ENCODE measurements at regions not wholly inside any gene's neighbourhood (a gene's known extent, or its start where the extent isn't known, plus 50 kb on each side); places are given as distances from the start of the nearest gene placed in this dataset.
"Not testable (repeated sequence)": the region's sequence is repeated elsewhere in the genome, so short reads cannot be mapped to it uniquely, and the experiment has no call there.

DNA sequence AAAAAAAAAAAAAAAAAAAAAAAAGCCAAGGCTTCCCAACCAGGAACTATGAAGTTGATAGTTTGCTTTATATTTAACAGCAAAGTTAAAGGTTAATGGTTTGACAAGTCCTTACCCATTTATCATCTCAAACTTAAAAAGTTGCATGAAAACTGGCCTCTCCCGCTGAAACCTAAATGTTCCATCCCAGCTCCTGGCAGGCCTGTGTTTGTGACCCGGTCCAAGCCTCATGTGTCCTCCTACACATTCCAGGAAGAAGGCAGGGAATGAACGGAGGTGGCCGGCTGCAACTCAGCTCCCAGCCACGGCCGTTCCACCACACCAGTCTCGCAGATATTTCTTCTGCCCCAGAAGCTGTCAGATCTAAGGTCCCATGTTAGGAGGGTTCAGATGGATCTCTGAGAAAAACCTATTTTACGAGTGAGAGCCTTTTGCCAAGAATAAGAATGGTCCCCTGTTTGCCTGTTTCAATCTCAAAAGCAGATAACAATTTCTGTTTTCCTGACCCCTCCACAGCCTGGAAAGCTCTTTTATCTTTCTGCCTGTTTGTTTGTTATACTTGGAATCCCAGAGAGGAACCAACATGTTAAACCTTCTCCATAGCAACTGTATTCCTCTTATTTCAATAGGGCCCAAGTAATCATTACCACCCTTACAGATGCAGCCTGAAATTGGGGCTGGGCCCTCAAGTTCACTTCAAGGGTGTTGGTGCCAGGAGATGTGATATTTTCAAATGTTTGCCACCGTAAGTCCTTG, 56.5 kb downstream of the KCTD12 start:
- DNase-seq: no peak

DNA sequence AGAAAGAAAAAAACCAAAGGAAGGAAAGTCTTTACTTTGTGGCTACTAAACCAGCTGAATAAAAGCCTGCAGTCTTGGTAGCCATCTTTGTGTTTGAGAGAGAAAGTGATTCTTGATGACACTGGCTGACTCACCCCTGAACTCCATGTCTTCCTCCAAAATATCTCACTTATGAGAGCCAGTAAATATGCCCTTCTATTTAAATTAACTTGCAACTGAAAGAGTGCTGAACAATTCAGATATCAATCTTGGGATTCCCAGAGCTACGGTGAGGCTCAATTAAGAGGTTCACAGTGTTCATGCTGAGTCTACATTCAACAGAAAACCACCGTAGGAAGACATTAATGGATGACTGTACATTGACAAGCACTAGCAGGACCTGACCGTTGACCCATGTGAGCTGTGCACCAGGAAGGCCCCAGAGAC, 57.9 kb downstream of the KCTD12 start:
- DNase-seq: no peak

DNA sequence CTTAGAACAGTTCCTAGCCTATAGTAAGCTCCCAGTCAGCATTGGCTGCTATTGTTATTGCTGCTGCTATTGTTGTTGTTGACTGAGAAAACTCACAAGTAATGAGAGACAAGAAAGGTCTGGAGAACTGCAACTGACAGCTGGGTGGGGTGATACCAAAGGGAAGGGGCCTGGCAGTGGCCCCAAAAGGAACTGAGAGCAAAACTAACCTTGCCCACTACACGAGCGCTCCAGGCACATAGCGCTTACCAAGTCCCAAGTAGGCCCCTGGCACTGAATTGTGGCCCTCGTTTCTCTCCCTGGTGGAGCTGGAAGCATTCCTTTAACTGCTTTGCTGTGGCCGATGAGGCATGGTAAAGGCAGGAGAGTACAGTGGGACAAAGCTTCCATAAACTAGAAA, 59.7 kb downstream of the KCTD12 start:
- no peak for DNase-seq

DNA sequence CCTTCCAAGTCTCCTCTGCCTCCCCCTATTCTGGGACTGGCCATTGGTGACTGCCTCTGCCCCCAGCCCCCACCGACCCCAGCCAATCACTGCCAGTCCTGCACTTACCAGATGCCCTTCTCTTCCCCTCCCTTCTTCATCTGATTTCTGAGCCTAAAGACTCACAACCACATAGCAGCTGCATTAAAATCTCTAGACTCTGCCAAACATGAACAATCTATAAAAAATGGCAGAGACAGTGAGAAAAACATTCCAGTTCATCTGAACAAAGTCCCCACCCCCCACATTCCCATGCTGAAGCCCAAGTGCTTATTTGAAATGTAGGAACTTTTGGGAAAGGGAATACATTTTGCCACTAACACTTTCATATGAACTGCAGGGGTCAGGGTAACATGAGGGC, 60.8 kb downstream of the KCTD12 start:
- DNase-seq: no peak

DNA sequence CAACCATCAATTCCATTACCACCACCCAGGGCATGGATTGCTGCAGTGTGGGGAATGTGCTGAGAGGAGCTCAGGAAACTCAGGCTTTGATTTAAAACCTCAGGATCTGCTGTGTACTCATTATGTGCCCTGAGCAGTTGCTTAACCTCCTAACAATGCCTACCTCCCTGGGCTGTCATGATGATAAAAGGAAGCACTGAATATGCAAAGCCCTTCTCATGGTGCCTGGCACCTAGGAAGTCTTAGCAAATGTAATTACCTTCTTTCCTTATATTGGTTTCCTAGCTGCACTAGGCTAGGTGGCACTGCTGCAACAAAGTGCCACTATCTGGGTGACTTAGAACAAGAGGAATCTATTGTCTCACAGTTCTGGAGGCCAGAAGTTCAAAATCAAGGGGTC, 62.2 kb downstream of the KCTD12 start:
- DNase-seq: no peak

DNA sequence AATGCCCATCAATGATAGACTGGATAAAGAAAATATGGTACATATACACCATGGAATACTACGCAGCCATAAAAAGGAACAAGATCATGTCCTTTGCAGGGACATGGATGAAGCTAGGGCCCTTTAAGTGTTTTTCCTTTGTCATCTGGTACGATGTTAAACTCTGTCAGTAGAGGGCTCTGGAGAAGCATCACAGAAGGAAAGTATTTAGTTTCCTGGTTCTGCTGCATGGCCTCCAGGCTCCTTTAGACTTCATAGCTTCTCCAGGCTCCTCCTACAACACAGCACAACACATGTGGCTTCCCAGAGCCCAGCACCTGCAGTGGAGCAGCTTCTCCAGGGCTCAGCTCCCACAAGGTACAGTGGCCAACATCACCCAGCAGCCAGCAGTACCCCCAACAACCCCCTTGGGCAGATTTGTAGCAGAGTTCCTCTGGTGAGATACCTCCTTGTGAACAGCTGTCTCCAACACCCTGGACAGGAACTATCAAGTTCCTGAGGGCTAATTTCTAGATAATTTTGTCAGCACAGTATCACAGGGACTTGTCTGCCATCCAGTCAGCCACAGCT, 63.4 kb downstream of the KCTD12 start:
- no peak for DNase-seq

DNA sequence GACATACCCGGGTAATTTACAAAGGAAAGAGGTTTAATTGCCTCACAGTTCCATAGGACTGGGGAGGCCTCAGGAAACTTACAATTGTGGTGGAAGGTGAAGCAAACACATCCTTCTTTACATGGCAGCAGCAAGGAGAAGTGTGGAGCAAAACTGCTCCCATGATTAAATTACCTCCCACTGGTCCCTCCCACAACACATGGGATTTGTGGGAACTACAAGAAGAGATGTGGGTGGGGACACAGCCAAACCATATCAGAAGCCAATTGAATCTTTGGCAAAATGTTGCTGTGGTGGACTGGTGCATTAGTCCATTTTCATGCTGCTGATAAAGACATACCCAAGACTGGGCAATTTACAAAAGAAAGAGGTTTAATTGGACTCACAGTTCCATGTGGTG, 65.0 kb downstream of the KCTD12 start:
- DNase-seq: not testable (repeated sequence)

DNA sequence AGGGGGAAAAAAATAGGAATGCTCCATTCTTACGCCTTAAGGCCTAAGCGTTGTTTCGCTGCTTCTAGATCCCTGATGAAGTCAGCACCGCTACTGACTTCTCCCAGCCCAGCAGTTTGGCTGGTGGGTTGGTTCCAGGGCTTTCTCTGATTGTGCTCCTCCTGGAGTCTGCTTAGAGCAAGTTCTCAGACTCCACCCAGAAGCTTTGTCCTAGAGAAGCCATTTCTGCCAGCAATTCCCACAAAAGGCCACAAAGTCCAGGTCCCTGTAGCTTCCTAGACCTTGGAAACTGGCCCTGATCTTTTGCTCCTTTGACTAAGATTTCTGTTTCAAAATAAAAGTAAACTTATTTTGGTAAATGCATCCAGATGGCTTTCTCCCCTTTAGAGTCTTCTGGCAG, 65.4 kb downstream of the KCTD12 start:
- peak; percentile 78 for DNase-seq

DNA sequence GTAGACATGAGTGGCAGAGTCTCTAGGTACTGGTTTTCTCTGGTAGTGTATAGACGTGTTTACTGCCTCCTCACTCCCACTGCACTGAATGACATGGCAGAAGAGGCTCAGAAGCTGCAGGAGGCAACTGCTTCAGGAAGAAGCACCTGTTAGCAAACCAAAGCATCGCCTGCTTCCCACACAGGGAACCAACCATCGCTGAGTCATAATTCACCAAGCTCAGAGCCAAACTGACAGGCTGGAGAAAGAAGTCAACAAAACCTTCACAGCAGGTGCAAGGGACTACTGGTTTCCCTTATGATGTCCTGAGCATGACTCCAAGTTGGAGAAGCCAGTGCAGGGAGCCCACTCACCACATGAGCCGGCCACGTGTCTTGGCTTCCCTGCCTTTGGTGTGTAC, 69.8 kb downstream of the KCTD12 start:
- no peak for DNase-seq

DNA sequence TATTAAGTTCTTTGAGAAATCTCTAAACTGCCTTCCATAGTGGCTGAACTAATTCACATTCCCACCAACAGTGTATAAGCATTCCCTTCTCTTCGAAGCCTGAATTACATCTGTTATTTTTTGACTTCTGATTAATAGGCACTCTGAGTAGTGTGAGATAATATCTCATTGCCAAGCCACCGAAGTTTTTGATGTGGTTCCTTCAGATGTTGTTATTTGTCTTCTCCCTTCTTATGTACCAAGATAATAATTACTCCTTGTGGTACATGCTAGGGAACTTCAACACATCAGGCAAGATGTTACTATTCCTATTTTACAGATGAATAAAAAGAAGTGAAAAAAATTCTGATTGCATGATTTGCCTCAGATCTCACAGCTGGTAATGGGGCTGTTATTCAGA, 70.9 kb downstream of the KCTD12 start:
- no peak for DNase-seq

DNA sequence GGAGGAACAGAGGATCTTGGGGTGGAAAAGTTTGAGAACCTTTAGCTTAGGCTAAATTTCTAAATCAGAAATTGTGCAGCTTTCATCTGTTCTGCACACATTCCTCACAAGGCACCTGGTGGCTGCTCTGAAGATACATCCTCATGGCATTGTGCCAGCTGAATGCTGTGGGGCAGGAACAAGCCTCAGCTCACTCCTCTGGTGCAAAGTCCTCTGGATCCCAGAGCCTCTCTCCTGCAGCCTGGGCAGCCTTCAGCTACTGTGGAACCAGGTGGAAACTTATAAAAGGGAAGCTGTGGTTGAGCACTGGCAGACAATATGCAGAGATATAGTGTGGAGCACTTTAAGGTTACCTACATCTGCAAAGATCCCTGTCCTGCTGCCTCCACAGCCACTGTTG, 72.3 kb downstream of the KCTD12 start:
- DNase-seq: no peak

DNA sequence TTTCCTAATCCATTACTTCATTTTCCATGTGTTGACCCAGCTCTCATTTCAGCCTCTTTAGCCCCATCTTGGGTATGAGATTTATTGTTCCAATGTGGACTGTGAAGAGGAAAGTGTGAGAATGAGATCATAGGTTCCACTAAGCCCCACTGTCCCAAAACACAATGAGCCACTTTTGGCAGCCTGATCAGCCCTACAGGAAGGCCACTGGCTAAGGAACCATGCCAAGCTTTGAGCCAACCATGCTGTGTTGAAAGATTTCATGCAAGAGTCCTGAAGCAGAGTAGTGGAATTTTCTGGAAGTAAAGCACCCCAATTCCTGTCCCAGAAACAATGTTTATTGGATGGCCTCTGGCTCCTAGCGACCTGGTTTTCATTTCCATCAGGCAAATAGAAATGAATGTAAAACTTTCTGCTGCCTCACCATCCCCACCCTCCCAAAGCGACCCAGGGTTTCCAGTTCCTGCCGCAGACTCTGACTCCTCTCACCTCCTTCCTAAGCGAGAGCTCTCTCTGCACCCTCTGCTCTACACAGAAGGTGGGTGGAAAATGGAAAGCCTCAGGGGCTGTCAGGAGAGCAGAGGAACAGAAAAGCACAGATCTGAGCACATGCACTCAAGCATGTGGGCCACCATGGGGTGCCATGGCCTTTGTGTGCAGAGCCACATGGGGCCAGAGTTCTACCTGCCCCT, 73.1 kb downstream of the KCTD12 start:
- DNase-seq: peak; percentile 78

DNA sequence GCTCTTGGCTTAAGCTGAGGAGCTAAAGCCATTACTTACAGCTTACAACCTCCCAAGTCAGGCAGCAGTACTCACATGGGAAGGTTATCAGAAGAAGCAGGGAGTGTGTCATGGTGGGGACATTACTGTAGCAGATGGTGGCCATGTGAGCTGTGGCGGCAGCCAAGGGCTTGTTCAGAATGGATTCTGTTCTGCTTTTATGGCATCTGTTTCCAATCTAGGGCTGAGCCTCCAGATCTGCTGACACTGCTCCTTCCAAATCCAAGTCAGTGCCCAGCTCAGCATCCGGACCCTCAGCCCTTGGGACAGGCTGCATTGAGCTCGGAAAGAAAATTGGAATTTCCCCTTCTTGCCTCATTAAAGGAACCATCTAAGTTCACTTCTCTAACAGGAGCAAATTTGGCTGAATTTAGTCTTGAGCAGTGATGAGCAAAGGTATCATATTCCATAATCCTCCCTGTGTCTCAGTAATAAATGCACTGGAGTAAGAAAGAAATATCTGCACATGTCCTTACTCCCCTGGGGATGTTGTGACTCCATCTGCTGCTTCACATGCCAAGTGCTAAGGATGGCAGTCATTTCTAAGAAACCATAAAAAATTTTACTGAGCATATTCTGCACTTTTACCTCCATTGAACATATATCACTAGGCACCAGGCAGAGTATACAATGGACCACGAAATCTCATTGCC, 73.9 kb downstream of the KCTD12 start:
- DNase-seq: peak; percentile 86

DNA sequence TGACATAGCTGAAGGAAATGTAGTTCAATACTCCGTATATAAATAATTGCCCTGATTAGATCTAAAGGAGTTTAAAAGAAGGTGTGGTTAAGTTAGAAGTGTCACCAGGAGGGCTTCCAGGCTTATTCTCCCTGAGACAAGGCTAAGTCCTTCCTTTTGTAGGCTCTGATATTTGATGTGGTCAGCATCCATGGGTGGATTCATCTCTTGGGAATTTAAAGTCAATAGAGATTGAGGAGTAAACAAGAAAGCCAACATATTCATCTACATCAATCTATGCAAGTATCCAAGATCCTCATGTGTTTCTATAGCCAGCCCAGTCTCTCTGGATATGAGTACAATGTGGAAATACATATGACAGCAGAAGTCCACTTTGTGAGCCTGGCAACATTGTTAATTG, 76.8 kb downstream of the KCTD12 start:
- no peak for DNase-seq

DNA sequence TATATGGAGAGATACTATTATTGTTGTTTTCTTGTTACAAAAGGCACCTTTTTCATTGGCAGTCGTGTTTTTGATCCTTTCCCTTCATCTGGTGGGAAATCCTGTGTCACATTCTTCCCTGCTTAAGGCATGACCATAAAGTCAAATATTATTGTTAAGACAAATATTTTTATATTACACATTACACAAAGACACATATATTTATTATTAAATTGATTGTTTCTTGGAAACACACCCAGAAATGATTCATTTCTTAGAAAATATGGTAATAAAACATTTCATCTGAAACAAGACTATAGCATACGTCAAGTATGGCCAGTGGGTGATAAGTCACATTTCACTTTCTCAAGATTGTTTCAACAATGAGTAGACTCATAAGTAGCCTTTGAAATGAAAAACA, 77.3 kb downstream of the KCTD12 start:
- no peak for DNase-seq

DNA sequence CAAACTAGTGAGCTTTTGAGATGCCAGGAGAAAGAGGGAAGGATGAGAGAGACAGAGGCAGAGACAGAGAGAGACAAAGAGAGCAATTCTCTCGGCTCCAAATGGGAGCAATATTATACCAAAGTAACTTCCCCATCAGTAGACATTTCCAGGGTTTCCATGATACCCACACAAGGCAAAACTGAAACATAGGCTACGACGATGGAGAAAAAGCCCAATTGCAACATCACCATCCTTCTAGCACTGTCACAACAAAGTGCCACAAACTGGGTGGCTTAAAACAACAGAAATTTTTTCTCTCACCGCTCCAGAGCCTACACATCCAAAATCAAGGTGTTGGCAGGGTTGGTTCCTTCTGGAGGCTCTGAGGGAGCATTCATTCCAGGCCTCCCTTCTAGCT, 81.4 kb downstream of the KCTD12 start:
- no peak for DNase-seq

DNA sequence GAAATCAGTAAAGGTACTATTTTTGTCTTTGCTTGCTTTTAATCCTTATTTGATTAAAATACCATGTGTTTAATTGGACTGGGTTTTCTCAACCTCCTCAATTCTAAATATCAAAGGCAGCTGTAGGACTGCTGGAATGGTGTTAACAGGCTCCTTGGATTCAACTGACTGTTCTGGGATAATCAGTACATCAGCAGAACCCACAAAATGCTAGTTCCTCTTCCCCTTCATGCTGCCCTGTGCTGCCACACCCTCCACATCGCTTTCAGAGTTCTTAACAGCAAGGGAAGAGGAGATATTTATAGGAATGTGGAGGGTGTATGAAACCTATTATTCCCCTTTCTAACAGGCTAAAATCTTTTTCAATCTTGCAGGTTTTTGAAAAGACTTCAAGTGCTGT, 82.4 kb downstream of the KCTD12 start:
- DNase-seq: no peak

DNA sequence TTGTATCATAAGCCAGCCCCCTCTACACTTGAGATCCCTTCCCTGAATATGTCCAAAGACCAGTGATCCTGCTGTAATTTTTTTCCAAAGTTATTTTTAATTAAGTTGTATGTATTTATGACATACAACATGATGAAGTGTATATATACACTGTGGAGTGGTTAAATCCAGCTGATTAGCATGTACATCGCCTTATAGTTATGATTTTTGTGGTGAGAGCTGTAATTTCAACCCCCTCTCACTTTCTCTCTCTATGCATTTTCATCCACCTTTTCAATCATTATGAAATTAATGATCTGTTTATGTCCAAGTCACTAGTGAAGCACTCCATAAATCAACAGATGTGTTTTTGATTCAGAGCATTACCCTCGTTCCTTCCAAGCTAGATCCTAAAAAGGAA, 85.3 kb downstream of the KCTD12 start:
- no peak for DNase-seq

DNA sequence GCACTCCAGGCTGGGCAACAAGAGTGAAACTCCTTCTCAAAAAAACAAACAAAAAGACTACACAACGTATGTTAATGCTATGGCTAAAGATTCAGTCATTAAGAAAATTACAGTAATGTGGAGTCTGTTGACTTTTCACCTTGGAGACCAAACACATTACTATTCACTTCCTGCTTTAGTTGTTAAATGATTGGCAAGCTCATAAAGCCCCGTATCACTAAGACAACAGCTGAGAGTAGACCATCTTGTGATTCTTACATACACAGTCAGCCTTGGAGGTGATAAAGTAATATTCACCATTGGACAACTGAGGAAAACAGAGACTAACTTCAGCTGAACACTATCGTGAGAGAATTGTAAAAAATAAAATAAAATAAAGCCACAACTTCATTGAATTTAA, 86.5 kb downstream of the KCTD12 start:
- DNase-seq: no peak

DNA sequence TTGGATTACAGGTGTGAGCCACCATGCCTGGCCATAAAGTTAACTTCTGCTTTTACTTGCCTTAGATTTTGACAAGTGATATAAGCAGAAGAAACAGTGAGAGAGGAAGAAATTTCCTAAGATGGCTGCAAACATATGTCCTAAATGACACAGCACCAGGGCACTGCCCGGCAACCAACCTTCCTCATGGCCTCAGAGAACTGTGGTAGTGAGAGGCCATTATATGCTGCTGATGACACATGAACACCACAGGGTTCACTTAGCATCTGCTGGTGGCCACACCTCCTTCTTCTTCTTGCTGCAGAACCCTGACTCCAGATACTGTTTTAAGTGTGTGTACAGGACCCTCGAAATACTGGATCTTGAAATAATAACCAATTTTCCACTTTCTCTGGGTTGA, 88.2 kb downstream of the KCTD12 start:
- DNase-seq: no peak

DNA sequence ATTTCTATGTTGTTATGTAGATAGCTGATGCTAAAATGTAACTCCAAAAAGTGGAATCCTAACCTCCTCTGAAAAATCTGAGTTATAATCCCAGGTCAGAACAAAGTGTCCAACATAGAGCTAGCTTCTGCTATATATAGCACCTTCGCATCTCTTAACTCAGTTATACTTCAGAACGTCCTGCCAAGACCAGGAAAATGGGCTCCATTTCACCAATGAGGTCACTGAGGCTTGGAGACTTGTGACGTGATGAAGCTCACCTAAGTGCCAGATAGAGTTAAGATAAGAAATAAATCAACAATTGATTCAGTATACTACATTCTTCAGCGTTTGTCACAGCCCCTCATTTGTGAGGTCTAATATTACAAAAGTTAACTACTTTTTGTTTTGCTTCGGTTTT, 88.8 kb downstream of the KCTD12 start:
- DNase-seq: no peak

DNA sequence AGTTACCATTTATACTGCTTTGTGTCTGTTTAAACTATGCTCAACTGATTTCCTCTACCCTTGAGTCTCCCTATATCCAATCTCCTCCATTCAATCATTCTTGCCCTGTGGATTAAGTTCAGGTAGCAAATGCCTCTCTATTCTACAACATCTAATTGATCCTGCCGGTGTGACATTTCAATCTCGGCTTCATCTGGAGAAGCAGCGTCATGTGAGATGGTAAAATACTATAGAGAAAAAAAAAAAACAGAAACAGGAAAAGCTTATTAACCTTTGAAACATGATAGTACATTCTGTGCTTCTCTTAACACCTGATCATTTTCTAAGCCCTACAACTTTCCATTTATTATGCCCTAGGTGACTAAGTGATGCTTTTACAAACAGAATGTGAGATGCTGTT, 89.4 kb downstream of the KCTD12 start:
- no peak for DNase-seq
